ENCODE measurements at regions not wholly inside any gene's neighbourhood (a gene's known extent, or its start where the extent isn't known, plus 50 kb on each side); places are given as distances from the start of the nearest gene placed in this dataset.
A peak's percentile ranks its signal among the peaks of the same experiment; 100 is the strongest.

DNA sequence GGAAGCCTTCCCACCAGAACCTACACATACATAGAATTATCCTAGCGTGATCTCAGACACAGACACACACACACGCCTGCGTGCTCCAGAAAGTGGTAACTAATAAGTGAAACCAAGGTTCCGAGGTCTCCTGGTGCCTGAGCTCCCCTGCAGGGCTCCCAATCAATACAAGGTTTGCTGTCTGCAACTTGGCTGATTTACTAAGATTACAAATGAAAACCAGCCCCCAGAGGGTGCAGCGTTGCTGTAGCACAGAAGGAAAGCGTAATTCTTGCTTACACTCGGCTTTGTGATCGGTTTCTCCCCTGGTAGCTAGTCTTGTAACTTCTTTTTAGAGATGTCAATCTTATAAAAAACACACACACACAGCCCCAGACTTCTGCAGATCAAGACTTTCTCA lies 334.1 kb upstream of the XYLT1 start:
- no peak for DNase-seq (ENCODE audit: low spot score)

DNA sequence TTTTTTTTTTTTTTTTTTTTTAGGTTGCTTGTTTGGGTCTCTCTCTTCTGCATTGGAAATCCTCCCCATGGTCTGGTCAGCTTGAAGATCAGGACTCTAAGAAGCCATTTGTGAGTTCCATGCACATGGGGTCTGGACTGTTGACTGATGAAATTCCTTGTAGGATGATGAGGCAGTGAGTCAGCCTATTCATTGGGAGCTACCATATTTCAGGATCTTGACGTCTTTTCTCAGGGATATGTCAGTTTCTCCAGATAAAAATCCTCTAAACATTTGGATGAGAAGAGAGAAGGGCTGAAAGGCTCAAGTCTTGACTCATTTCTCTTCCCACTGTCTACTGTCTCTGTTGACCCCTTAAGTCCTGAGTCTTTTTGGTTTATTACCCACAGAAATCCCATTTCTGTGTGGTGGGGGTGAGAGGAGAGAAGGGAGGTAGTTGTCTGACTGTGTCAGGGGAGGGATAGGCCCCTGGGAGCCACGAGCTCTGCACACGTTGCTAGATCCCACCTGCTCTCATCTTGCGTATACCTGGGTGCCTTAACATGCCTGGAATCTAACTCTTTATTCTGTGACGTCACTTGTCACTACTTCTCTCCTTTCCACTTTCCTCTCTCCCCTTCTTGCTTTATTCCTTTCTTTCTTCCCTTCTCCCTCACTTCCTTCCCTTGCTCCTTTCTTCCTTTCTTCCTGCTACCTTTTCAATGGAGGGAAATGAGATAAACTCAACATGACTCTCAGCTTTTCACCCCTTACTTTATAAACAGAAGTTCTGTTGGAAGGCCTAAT lies 333.1 kb upstream of the XYLT1 start:
- no peak for DNase-seq (ENCODE audit: low spot score)

- DNase-seq (ENCODE audit: low spot score), result no peak
Observed at GRCh38 chr16:17802571-17802970, 331.8 kb upstream of the XYLT1 start.

DNA sequence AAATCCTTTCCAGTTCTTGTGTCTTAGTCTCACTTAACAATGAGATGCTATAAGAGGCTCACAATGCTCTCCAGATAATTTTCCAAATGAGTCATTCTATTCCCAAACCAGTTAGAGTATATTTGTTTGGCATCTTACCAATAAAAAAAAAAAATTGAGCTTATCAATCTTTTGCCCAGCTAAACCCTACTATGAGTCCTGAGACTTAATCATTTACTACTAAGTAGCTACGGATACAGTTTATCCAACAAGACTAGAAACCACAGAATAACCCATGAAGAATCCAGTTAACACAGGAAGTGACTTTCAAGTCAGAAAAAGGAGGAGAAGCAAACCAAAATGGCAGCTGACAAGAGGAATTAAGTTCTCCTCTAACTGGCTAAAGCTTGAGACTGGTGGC lies 330.3 kb upstream of the XYLT1 start:
- DNase-seq (ENCODE audit: low spot score), result no peak

- DNase-seq (ENCODE audit: low spot score), result no peak
Observed at GRCh38 chr16:17798716-17799115, 328.0 kb upstream of the XYLT1 start.

DNA sequence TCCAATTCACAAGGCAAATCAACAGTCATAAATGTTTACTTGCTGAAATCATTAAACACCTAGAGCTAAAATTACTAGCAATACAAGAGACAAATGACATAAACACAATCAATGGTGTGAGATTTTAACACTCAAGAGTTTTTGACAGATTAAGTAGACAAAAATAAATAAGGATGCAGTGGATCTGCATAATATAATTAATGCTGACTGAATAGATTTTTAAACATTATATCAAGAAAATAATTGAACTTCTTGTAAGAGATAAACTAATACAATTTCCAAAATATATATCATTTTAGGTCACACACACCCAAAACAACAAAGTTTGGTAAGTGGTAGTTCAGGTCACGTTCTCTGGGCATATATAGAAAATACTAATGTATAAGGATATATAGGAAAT lies 322.6 kb upstream of the XYLT1 start:
- DNase-seq (ENCODE audit: low spot score), result no peak

DNA sequence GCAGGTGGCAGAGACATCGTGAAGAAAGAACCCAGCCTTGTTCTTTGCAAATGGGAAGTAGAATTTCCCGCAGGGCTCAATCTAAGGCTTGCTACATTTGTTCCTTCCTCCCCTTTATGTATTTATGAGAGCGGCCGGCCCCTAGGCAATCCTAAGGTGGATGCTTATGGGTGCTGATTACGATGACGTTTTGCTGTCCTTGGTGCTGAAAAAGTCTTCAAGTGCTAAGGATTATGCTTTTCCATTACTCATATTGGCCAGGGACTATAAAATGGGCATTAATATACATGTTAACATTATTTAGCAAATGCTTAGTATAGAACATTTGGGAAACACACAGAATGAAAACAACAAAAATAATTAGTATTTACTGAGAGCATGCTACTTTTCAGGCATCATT lies 313.3 kb upstream of the XYLT1 start:
- peak; percentile 3 for DNase-seq (ENCODE audit: low spot score)

GRCh38 chr16:17780181-17780580 lies 309.4 kb upstream of the XYLT1 start:
- no peak for DNase-seq (ENCODE audit: low spot score)

GRCh38 chr16:17777408-17777863 lies 306.7 kb upstream of the XYLT1 start:
- no peak for DNase-seq (ENCODE audit: low spot score)

GRCh38 chr16:17776888-17777287 lies 306.1 kb upstream of the XYLT1 start:
- DNase-seq (ENCODE audit: low spot score), result no peak

DNA sequence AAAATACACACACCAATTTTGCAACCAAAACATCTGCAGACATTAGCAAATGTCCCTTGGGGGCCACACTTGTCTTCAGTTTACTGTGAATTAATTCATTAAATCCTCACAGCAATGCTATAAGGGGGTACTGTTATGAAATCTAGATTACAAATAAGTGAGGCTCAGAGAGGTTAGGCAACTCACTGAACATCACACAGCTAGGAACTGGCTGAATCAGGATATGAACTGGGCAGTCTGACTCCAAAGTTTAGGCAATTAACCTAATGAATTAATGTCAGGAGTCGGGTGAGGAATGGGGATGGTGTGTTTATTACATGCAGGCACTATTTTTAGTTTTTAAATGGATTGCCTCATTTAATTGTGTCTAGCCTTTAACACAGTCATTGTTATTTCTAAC lies 305.7 kb upstream of the XYLT1 start:
- DNase-seq (ENCODE audit: low spot score), result no peak

DNA sequence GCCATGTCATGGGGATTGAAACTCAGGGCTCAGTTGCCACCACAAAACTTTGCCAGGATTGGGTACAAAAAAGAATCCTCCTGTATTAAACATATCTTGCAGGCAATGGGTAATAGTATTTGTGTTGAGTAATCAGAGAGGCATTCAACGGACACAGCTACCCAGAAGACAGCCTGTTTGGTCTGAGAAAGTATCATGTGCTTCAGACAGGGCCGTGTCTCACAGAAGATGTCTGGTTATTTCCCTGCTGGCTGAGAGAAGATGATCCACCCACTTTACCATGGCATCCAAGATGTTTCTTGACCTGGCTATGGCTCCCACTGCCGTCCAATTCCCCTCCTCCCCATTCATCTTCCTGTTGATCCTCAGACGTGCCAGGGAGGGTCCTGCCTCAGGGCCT lies 304.3 kb upstream of the XYLT1 start:
- no peak for DNase-seq (ENCODE audit: low spot score)

- no peak for DNase-seq (ENCODE audit: low spot score)
Observed at GRCh38 chr16:17773698-17774101, 302.9 kb upstream of the XYLT1 start.

DNA sequence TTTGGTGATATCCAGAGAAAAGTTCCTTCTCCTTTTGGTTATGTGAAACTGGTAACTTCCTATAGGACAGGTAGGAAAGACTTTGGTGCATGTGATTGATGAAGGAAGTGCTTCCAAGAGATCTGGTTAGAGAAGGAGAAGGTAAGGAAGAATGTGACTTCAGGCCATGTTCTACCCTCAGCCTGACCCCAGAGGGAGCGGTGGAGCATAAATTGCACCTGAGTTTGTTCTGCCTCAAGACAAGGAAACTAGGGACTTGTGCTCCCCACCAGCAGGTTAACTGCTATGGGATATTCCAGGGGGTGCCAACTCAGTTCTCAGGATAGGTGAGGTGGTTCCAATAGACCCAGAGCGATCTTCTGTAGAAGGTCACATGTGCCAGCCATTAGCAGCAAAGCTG lies 299.3 kb upstream of the XYLT1 start:
- DNase-seq (ENCODE audit: low spot score), result no peak

GRCh38 chr16:17769065-17769464 lies 298.3 kb upstream of the XYLT1 start:
- no peak for DNase-seq (ENCODE audit: low spot score)

DNA sequence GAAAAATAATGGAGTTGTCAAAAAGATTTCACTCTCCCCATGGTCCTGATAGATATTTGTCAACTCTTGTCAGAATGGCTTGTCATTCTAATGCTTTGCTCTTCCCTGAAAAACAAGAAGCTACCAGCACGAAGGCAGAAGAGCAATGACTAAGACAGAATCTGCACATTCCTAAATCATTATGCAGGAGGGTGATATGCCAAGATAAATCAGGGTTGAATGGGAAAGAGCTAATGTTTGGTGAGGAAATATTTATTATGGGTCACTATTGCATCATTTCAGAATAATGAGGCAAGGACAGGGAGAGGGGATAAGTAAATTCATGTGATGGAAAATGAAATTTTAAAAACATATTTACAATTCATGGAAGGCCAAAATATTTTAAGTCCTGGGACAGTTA lies 297.5 kb upstream of the XYLT1 start:
- DNase-seq (ENCODE audit: low spot score), result no peak

- no peak for DNase-seq (ENCODE audit: low spot score)
Observed at GRCh38 chr16:17766012-17766411, 295.3 kb upstream of the XYLT1 start.

DNA sequence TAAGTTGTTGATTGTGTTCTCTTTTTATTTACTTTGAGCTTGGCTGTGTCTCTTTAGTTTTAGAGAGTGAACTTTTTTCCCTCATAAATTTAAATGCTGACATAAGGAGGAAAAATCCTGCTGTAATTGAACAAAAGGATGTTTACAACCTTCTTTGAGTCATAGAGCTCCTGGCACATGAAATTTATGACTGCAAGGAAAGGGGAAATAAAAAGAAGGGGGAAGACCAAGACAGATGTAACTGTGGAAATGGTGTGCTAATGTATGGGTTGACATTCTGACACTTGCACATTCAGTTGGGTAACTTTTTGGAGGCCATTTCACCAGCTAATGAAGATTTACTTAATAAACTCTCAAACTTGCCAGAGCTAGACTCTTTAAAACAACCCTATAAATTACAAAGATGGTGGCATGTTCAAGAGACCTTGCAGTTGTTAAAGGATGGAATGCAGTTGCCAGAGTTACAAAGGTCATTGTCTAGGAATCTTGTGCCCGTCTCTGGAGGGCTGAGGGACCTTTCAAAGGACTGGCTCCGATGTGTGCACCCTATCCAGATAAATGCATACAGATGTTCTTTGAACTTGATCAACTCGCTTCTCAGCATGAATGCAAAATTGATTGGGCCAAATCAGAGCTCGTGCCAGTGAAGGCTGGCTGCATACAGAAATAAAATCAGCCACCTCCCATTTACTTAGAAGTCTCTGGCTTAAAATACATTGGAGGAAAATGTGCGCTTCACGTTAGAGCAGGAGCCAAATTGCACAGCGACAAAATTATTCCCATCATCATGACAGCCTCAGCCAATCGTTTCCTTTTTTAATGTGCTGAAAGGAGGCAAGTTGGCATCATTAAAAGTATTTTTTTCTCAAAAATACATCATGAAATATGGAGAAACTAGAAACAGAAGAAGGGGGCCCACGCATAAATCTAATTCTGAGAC lies 289.0 kb upstream of the XYLT1 start:
- no peak for DNase-seq (ENCODE audit: low spot score)

DNA sequence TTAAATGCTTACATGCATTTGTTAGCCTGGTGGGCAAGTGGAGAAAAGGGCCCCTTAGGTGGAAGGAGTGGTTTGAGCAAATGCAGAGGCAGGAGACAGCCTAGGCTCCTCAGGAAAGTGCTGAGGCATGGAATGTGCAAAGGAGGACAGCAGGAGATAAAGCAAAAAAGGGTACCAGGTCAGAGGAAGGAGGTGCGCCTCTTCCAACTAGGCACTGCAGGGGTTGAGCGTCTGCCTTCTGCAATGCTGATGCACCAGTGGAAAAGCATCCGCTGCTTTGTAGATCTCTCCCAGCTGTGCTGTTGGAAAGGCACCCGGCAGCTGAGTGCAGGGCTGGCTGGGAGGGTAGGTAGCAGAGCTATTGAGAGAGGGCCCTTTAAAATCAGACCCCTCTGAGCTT lies 287.0 kb upstream of the XYLT1 start:
- DNase-seq (ENCODE audit: low spot score), result no peak

- no peak for DNase-seq (ENCODE audit: low spot score)
Observed at GRCh38 chr16:17755158-17755557, 284.4 kb upstream of the XYLT1 start.

- no peak for DNase-seq (ENCODE audit: low spot score)
Observed at GRCh38 chr16:17753434-17753833, 282.7 kb upstream of the XYLT1 start.

DNA sequence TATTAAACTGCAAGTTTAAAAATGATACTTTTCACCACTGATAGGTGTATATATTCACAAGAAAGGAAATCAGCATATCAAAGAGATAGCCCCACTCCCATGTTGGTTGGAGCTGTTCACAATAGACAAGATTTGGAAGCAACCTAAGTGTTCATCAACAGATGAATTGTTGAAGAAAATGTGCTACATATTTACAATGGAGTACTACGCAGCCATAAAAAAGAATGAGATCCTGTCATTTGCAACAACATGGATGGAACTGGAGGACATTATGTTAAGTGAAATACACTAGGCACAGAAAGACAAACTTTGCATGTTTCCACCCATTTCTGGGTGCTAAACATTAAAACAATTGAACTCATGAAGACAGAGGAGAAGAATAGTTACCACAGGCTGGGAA lies 278.9 kb upstream of the XYLT1 start:
- DNase-seq (ENCODE audit: low spot score), result no peak
